Ovary (tissue), 3 donors: ENCODE measurements at regions not wholly inside any gene's neighbourhood (a gene's known extent, or its start where the extent isn't known, plus 50 kb on each side); places are given as distances from the start of the nearest gene placed in this dataset.

Experiments used
- CTCF ChIP-seq, 3 donors: fragments of 450-650 bp in 2 of 3; fragments of 200-600 bp in 1 of 3; IDR thresholded peaks; one replicate each; pipeline versions ENCODE4 v1.5.1 to v1.8.0; 2016 to 2022; ENCODE audit warnings: antibody characterized with exemption in 3 of 3, mild to moderate bottlenecking in 1 of 3
- POLR2A ChIP-seq: fragments of 450-650 bp; IDR thresholded peaks from one replicate; pipeline ENCODE4 v1.6.1; 2017; ENCODE audit warnings: antibody characterized with exemption, mild to moderate bottlenecking, moderate library complexity
- donor health status: DM: no; HTN: no; CAD: no.

- TF ChIP-seq CTCF (IDR thresholded peaks at IDR 0.05) (no peak), POLR2A (no peak)
Measured at GRCh38 chr5:97797994-97798451, 615.0 kb upstream of the RIOK2 start.
